SK-N-SH (cell line): ENCODE measurements at regions not wholly inside any gene's neighbourhood (a gene's known extent, or its start where the extent isn't known, plus 50 kb on each side); places are given as distances from the start of the nearest gene placed in this dataset.

Experiments used
- CTCF ChIA-PET: fragments of 300-600, 350-600 bp; formaldehyde crosslinking; extraction: SDS; loops from one replicate; lab custom pipeline; 2021; lab: Yijun Ruan, JAX
- POLR2A ChIA-PET: fragments of 350-600 bp; sonication (Branson Sonifier 250); formaldehyde crosslinking; extraction: SDS; loops from one replicate; lab custom pipeline; 2020; ENCODE audit warnings: antibody characterized with exemption, inconsistent platforms; lab: Yijun Ruan, JAX
- DNase-seq: peaks from one replicate; pipeline ENCODE4 v3.0.0; 2012
- H2AFZ ChIP-seq: fragments of 200-600 bp; sonication (generic); 2 replicates; pipeline ENCODE4 v1.8.1; 2016; ENCODE audit warnings: antibody characterized with exemption, mild to moderate bottlenecking, low read depth
- H3F3A ChIP-seq: fragments of 200-600 bp; sonication (generic); replicated peaks from 2 replicates; pipeline ENCODE3; 2016; ENCODE audit warnings: antibody characterized with exemption, mild to moderate bottlenecking; ENCODE audit not compliant: insufficient read depth
- H3K27ac ChIP-seq, 2 experiments: fragments of 200-500 bp in 1 of 2; fragments of 200-600 bp in 1 of 2; sonication (Bioruptor generic) in 1 of 2; sonication (generic), shearing (Covaris generic) in 1 of 2; 2 replicates each; pipeline versions ENCODE4 v1.5.1 to v1.6.1; 2014 to 2016; ENCODE audit warnings: low read depth in 2 of 2, inconsistent platforms in 1 of 2, low read length in 1 of 2, mild to moderate bottlenecking in 1 of 2, mixed read lengths in 1 of 2
- H3K27me3 ChIP-seq: fragments of 200-600 bp; sonication (generic), shearing (Covaris generic); 2 replicates; pipeline ENCODE4 v1.6.1; 2016; ENCODE audit warnings: mixed run types; ENCODE audit not compliant: insufficient read depth
- H3K36me3 ChIP-seq, 2 experiments: fragments of 200-500 bp in 1 of 2; fragments of 200-600 bp in 1 of 2; sonication (Bioruptor generic) in 1 of 2; sonication (generic) in 1 of 2; replicated peaks in 1 of 2; 2 replicates each; pipeline versions ENCODE3 to v1.5.1; 2014 to 2016; ENCODE audit warnings: low read length in 1 of 2, mild to moderate bottlenecking in 1 of 2; ENCODE audit not compliant: insufficient read depth in 2 of 2, control insufficient read depth in 1 of 2
- H3K4me1 ChIP-seq, 2 experiments: fragments of 200-500 bp in 1 of 2; fragments of 200-600 bp in 1 of 2; sonication (Bioruptor generic) in 1 of 2; sonication (generic), shearing (Covaris generic) in 1 of 2; 2 replicates each; pipeline versions ENCODE4 v1.5.1 to v1.6.1; 2014 to 2016; ENCODE audit warnings: low read depth in 1 of 2, low read length in 1 of 2, mixed run types in 1 of 2; ENCODE audit not compliant: insufficient read depth in 2 of 2, control insufficient read depth in 1 of 2
- H3K4me2 ChIP-seq: fragments of 200-600 bp; sonication (generic), shearing (Covaris generic); 2 replicates; pipeline ENCODE4 v1.6.1; 2017; ENCODE audit warnings: mixed run types
- H3K4me3 ChIP-seq, 2 experiments: fragments of 200-500 bp in 1 of 2; fragments of 200-600 bp in 1 of 2; sonication (Bioruptor generic) in 1 of 2; sonication (generic), shearing (Covaris generic) in 1 of 2; 2 replicates each; pipeline versions ENCODE4 v1.5.1 to v1.8.1; 2014 to 2016; ENCODE audit warnings: low read depth in 2 of 2, inconsistent platforms in 1 of 2, low read length in 1 of 2, mild to moderate bottlenecking in 1 of 2, mixed read lengths in 1 of 2, moderate library complexity in 1 of 2
- H3K79me2 ChIP-seq: fragments of 200-600 bp; sonication (generic); 2 replicates; pipeline ENCODE4 v1.8.1; 2017; ENCODE audit warnings: mild to moderate bottlenecking; ENCODE audit not compliant: insufficient read depth
- H3K9ac ChIP-seq: fragments of 200-600 bp; sonication (generic); 2 replicates; pipeline ENCODE4 v1.6.1; 2017; ENCODE audit warnings: mixed run types
- H3K9me2 ChIP-seq: fragments of 200-600 bp; sonication (generic); 2 replicates; pipeline ENCODE4 v1.6.1; 2017; ENCODE audit warnings: mixed run types
- H3K9me3 ChIP-seq: fragments of 200-600 bp; sonication (generic); 2 replicates; pipeline ENCODE4 v1.6.1; 2017; ENCODE audit warnings: mixed run types, mild to moderate bottlenecking, moderate library complexity
- H4K20me1 ChIP-seq: fragments of 200-600 bp; sonication (generic); 2 replicates; pipeline ENCODE4 v1.6.1; 2017; ENCODE audit warnings: mild to moderate bottlenecking, mixed run types; ENCODE audit not compliant: insufficient read depth
- CHD2 ChIP-seq: fragments of 150-350 bp; IDR thresholded peaks from 2 replicates; pipeline ENCODE4 v1.6.1; 2018; ENCODE audit warnings: low read length; ENCODE audit not compliant: partially characterized antibody
- EP300 ChIP-seq, 2 experiments: IDR thresholded peaks; 2 replicates each; pipeline versions ENCODE4 v1.4.0 to v1.6.1; 2012; ENCODE audit warnings: borderline replicate concordance in 1 of 2, low read depth in 1 of 2, low read length in 1 of 2
- FOXJ3 ChIP-seq: sonication (generic); formaldehyde crosslinking; IDR thresholded peaks from 2 replicates; pipeline ENCODE4 v1.5.1; 2020; ENCODE audit warnings: mild to moderate bottlenecking, missing genetic modification reagents
- JUND ChIP-seq: IDR thresholded peaks from 2 replicates; pipeline ENCODE4 v1.4.0; 2012
- MEF2A ChIP-seq: IDR thresholded peaks from 2 replicates; pipeline ENCODE4 v1.4.0; 2012; ENCODE audit warnings: low read depth, borderline replicate concordance
- NFIC ChIP-seq: IDR thresholded peaks from 2 replicates; pipeline ENCODE4 v1.4.0; 2012; ENCODE audit warnings: borderline replicate concordance
- POLR2AphosphoS5 ChIP-seq: IDR thresholded peaks from 2 replicates; pipeline ENCODE4 v1.6.1; 2012; ENCODE audit warnings: low read depth, low read length
- RAD21 ChIP-seq: IDR thresholded peaks from 2 replicates; pipeline ENCODE4 v1.6.1; 2012; ENCODE audit warnings: mild to moderate bottlenecking, low read length
- RCOR1 ChIP-seq: fragments of 150-350 bp; IDR thresholded peaks from 2 replicates; pipeline ENCODE4 v1.6.1; 2017; ENCODE audit warnings: antibody characterized with exemption, low read length
- YY1 ChIP-seq: IDR thresholded peaks from 2 replicates; pipeline ENCODE4 v1.4.0; 2012; ENCODE audit warnings: low read depth, mild to moderate bottlenecking
- WGBS: methylation state at CpG from one replicate; pipeline ENCODE4 v1.1.6; 2017; ENCODE audit warnings: low lambda C conversion rate; 5-methylcytosine and 5-hydroxymethylcytosine counted together
- TF ChIP-seq, protein P1 (sequence below): fragments of 150-350 bp; IDR thresholded peaks from 2 replicates; pipeline ENCODE4 v1.6.1; 2016; ENCODE audit warnings: mild to moderate bottlenecking, low read depth, low read length
- TF ChIP-seq, protein P2 (sequence below): IDR thresholded peaks from 2 replicates; pipeline ENCODE4 v1.4.0; 2012; ENCODE audit warnings: low read depth, borderline replicate concordance
- TF ChIP-seq, protein P3 (sequence below): fragments of 200-600 bp; sonication (generic); IDR thresholded peaks from 2 replicates; pipeline ENCODE4 v1.6.1; 2017; ENCODE audit warnings: antibody characterized with exemption, mild to moderate bottlenecking, moderate library complexity
- TF ChIP-seq, protein P4 (sequence below): IDR thresholded peaks from 2 replicates; pipeline ENCODE4 v1.4.0; 2012; ENCODE audit warnings: low read depth, borderline replicate concordance
- TF ChIP-seq, protein P5 (sequence below): IDR thresholded peaks from 2 replicates; pipeline ENCODE4 v1.6.1; 2012; ENCODE audit warnings: mild to moderate bottlenecking, low read depth, low read length, moderate library complexity

DNA sequence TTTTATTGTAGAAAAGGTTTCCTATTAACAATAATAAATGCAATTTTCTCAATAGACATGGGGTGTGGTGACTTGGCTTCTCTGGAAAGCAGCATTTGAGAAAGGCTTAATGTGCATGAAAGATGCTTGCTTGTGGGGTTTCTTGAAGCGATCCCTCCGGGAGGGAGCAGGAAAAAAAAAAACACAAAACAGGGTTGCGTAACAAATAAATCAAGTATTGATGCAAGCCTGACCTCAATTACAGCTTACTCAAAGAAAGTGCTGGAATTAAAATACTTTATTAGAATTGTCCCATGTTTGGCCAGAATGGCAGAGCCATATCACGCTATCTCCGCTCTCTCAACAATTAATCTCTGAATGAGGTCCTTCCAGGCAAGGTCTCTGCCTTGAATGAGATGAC lies 1612.5 kb downstream of the REEP3 start:
- no peaks in the 10 kb centered on the region; a peak in 1 of 4 replicates for H3K4me1 ChIP-seq
- H3F3A ChIP-seq = no peaks in the 10 kb centered on the region
- CTCF ChIA-PET = no interaction called here
- H4K20me1 ChIP-seq = no peaks in the 10 kb centered on the region
- H3K27ac ChIP-seq = no peak overlapping the region
- H3K9me2 ChIP-seq = no peaks in the 10 kb centered on the region
- 81% methylated on average over 5 of the region's 5 CpGs for WGBS
- no peak overlapping the region for H3K4me2 ChIP-seq
- TF ChIP-seq, protein P1, sequence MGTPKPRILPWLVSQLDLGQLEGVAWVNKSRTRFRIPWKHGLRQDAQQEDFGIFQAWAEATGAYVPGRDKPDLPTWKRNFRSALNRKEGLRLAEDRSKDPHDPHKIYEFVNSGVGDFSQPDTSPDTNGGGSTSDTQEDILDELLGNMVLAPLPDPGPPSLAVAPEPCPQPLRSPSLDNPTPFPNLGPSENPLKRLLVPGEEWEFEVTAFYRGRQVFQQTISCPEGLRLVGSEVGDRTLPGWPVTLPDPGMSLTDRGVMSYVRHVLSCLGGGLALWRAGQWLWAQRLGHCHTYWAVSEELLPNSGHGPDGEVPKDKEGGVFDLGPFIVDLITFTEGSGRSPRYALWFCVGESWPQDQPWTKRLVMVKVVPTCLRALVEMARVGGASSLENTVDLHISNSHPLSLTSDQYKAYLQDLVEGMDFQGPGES = no peak
- TF ChIP-seq RAD21 (no peak), EP300 (IDR thresholded peaks at IDR 0.05; ENCODE audit: borderline replicate concordance in 1 of 2, low read depth in 1 of 2, low read length in 1 of 2) (no peak), YY1 (no peak), POLR2AphosphoS5 (no peak), RCOR1 (no peak), NFIC (no peak), JUND (no peak), FOXJ3 (no peak), MEF2A (no peak), CHD2 (no peak)
- TF ChIP-seq, protein P2, sequence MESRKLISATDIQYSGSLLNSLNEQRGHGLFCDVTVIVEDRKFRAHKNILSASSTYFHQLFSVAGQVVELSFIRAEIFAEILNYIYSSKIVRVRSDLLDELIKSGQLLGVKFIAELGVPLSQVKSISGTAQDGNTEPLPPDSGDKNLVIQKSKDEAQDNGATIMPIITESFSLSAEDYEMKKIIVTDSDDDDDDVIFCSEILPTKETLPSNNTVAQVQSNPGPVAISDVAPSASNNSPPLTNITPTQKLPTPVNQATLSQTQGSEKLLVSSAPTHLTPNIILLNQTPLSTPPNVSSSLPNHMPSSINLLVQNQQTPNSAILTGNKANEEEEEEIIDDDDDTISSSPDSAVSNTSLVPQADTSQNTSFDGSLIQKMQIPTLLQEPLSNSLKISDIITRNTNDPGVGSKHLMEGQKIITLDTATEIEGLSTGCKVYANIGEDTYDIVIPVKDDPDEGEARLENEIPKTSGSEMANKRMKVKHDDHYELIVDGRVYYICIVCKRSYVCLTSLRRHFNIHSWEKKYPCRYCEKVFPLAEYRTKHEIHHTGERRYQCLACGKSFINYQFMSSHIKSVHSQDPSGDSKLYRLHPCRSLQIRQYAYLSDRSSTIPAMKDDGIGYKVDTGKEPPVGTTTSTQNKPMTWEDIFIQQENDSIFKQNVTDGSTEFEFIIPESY = no peak
- TF ChIP-seq, protein P3, sequence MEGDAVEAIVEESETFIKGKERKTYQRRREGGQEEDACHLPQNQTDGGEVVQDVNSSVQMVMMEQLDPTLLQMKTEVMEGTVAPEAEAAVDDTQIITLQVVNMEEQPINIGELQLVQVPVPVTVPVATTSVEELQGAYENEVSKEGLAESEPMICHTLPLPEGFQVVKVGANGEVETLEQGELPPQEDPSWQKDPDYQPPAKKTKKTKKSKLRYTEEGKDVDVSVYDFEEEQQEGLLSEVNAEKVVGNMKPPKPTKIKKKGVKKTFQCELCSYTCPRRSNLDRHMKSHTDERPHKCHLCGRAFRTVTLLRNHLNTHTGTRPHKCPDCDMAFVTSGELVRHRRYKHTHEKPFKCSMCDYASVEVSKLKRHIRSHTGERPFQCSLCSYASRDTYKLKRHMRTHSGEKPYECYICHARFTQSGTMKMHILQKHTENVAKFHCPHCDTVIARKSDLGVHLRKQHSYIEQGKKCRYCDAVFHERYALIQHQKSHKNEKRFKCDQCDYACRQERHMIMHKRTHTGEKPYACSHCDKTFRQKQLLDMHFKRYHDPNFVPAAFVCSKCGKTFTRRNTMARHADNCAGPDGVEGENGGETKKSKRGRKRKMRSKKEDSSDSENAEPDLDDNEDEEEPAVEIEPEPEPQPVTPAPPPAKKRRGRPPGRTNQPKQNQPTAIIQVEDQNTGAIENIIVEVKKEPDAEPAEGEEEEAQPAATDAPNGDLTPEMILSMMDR = no peak
- TF ChIP-seq, protein P4, sequence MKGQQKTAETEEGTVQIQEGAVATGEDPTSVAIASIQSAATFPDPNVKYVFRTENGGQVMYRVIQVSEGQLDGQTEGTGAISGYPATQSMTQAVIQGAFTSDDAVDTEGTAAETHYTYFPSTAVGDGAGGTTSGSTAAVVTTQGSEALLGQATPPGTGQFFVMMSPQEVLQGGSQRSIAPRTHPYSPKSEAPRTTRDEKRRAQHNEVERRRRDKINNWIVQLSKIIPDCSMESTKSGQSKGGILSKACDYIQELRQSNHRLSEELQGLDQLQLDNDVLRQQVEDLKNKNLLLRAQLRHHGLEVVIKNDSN = no peak
- TF ChIP-seq, protein P5, sequence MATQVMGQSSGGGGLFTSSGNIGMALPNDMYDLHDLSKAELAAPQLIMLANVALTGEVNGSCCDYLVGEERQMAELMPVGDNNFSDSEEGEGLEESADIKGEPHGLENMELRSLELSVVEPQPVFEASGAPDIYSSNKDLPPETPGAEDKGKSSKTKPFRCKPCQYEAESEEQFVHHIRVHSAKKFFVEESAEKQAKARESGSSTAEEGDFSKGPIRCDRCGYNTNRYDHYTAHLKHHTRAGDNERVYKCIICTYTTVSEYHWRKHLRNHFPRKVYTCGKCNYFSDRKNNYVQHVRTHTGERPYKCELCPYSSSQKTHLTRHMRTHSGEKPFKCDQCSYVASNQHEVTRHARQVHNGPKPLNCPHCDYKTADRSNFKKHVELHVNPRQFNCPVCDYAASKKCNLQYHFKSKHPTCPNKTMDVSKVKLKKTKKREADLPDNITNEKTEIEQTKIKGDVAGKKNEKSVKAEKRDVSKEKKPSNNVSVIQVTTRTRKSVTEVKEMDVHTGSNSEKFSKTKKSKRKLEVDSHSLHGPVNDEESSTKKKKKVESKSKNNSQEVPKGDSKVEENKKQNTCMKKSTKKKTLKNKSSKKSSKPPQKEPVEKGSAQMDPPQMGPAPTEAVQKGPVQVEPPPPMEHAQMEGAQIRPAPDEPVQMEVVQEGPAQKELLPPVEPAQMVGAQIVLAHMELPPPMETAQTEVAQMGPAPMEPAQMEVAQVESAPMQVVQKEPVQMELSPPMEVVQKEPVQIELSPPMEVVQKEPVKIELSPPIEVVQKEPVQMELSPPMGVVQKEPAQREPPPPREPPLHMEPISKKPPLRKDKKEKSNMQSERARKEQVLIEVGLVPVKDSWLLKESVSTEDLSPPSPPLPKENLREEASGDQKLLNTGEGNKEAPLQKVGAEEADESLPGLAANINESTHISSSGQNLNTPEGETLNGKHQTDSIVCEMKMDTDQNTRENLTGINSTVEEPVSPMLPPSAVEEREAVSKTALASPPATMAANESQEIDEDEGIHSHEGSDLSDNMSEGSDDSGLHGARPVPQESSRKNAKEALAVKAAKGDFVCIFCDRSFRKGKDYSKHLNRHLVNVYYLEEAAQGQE = no peak
- no peaks in the 10 kb centered on the region for H3K9me3 ChIP-seq
- H3K79me2 ChIP-seq = no peaks in the 10 kb centered on the region
- no peak for DNase-seq
- POLR2A ChIA-PET = no interaction called here
- H3K4me3 ChIP-seq = no peak overlapping the region
- no peaks in the 10 kb centered on the region for H3K27me3 ChIP-seq
- H2AFZ ChIP-seq = no peak overlapping the region
- H3K9ac ChIP-seq = no peak overlapping the region
- no peaks in the 10 kb centered on the region for H3K36me3 ChIP-seq
